Kidney (tissue), 13 donors: ENCODE measurements at regions not wholly inside any gene's neighbourhood (a gene's known extent, or its start where the extent isn't known, plus 50 kb on each side); places are given as distances from the start of the nearest gene placed in this dataset.

Experiments
- DNase-seq, 5 donors: peaks; one replicate each; pipeline ENCODE4 v3.0.0-alpha.2; 2013 to 2020
- FAIRE-seq: peaks from 2 replicates; lab custom pipeline; 2012; peaks lifted over from hg19 to GRCh38; lab: Jason Lieb, UNC
- H3K27ac ChIP-seq, 2 donors: one replicate each; pipeline ENCODE4 v1.7.0; 2013; ENCODE audit warnings: low read depth in 2 of 2, low read length in 2 of 2, inconsistent platforms in 1 of 2
- H3K27me3 ChIP-seq: one replicate; pipeline ENCODE4 v1.7.1; 2013; ENCODE audit warnings: low read length, inconsistent platforms; ENCODE audit not compliant: control insufficient read depth, insufficient read depth
- H3K36me3 ChIP-seq, 3 donors: one replicate each; pipeline versions ENCODE4 v1.7.0 to v1.7.1; 2013; ENCODE audit warnings: low read length in 3 of 3, control low read depth in 1 of 3, inconsistent platforms in 1 of 3; ENCODE audit not compliant: insufficient read depth in 3 of 3, control insufficient read depth in 2 of 3
- H3K4me1 ChIP-seq, 3 donors: one replicate each; pipeline versions ENCODE4 v1.7.0 to v1.7.1; 2013; ENCODE audit warnings: low read length in 3 of 3, inconsistent platforms in 1 of 3, low read depth in 1 of 3; ENCODE audit not compliant: control insufficient read depth in 2 of 3, insufficient read depth in 2 of 3
- H3K4me3 ChIP-seq, 3 donors: one replicate each; pipeline versions ENCODE4 v1.7.0 to v1.8.1; 2013; ENCODE audit warnings: low read length in 3 of 3, control low read depth in 1 of 3, inconsistent platforms in 1 of 3
- H3K9ac ChIP-seq, 3 donors: one replicate each; pipeline versions ENCODE4 v1.7.0 to v1.7.1; 2013; ENCODE audit warnings: low read length in 3 of 3, control low read depth in 1 of 3, inconsistent platforms in 1 of 3
- H3K9me3 ChIP-seq, 3 donors: one replicate each; pipeline versions ENCODE4 v1.7.0 to v1.7.1; 2013; ENCODE audit warnings: low read length in 3 of 3, control low read depth in 1 of 3, inconsistent platforms in 1 of 3; ENCODE audit not compliant: control insufficient read depth in 2 of 3, insufficient read depth in 1 of 3
- CTCF ChIP-seq: IDR thresholded peaks from 3 replicates; pipeline ENCODE4 v1.5.1; 2012; ENCODE audit warnings: mild to moderate bottlenecking, moderate library complexity, borderline replicate concordance; ENCODE audit not compliant: insufficient read depth; ENCODE audit errors: extremely low read depth
- intact Hi-C: fragments of 100-400 bp; cut with DNase I; formaldehyde crosslinking; loops from one replicate; pipeline ENCODE4 v1.11.1; 2022
- donor health status: control.
- donor health status: control.
- donor health status: control.
- donor health status: control.
- donor health status: control.
- donor health status: DM: yes; HTN: yes; CAD: no.
- donor health status: Normal renal cell carcinoma (clear cell type).

GRCh38 chr1:68370101-68370915 lies 79.4 kb downstream of the RPE65 start:
- Histone ChIP-seq H3K9me3 (no peaks in the 10 kb centered on the region), H3K27me3 (no peaks in the 10 kb centered on the region), H3K27ac (no peak overlapping the region), H3K36me3 (no peaks in the 10 kb centered on the region), H3K4me3 (no peak overlapping the region), H3K4me1 (no peaks in the 10 kb centered on the region), H3K9ac (no peak overlapping the region)
- TF ChIP-seq CTCF = no peak
- intact Hi-C loops = no loop called here
- FAIRE-seq (no peak), DNase-seq (no peak)

- no peak for TF ChIP-seq CTCF
- Histone ChIP-seq H3K4me1 (no peaks in the 10 kb centered on the region), H3K9ac (no peak overlapping the region), H3K36me3 (no peaks in the 10 kb centered on the region), H3K27me3 (no peaks in the 10 kb centered on the region), H3K9me3 (no peaks in the 10 kb centered on the region), H3K27ac (no peak overlapping the region), H3K4me3 (no peak overlapping the region)
- intact Hi-C loops = no loop called here
- FAIRE-seq (no peak), DNase-seq (no peak)
Observed at GRCh38 chr1:68366572-68366971, 83.2 kb downstream of the RPE65 start.

GRCh38 chr1:68365709-68366382 lies 83.9 kb downstream of the RPE65 start:
- Histone ChIP-seq H3K27ac (no peak overlapping the region), H3K9ac (no peak overlapping the region), H3K4me3 (no peak overlapping the region), H3K4me1 (no peaks in the 10 kb centered on the region), H3K9me3 (no peaks in the 10 kb centered on the region), H3K27me3 (no peaks in the 10 kb centered on the region), H3K36me3 (no peaks in the 10 kb centered on the region)
- no peak for DNase-seq
- no peak for FAIRE-seq
- TF ChIP-seq CTCF = no peak
- intact Hi-C loops = no loop called here
